GM19468 (cell line): ENCODE measurements at regions not wholly inside any gene's neighbourhood (a gene's known extent, or its start where the extent isn't known, plus 50 kb on each side); places are given as distances from the start of the nearest gene placed in this dataset.
"Not testable (repeated sequence)": the region's sequence is repeated elsewhere in the genome, so short reads cannot be mapped to it uniquely, and the experiment has no call there.

Experiments used
- ATAC-seq: cut with Tn5 transposase; IDR thresholded peaks from one replicate; pipeline ENCODE4 v1.9.1; 2021; ENCODE audit warnings: mild to moderate bottlenecking, moderate library complexity, moderate number of reproducible peaks; ENCODE audit not compliant: unreplicated experiment; ENCODE audit errors: extremely low read depth

DNA sequence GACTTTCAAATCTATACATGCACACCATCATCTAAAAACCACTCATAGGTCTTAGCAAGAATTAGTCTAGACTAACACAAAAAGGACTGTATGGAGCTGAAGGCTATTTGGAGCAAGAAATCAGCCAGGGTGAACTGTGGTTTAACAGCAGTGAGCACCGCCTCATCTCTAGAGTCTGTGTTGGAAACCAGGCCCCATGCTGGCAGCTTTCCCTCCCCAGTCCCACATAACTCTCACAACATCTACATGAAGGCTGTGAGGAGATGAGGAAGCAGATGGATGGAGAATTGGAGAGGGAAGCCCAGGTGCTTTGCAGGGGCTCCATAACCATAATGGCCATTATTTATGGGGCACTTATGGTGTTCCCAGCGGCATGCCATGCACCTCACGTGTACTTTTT, 133.2 kb upstream of the TOPAZ1 start:
- no peak for ATAC-seq

DNA sequence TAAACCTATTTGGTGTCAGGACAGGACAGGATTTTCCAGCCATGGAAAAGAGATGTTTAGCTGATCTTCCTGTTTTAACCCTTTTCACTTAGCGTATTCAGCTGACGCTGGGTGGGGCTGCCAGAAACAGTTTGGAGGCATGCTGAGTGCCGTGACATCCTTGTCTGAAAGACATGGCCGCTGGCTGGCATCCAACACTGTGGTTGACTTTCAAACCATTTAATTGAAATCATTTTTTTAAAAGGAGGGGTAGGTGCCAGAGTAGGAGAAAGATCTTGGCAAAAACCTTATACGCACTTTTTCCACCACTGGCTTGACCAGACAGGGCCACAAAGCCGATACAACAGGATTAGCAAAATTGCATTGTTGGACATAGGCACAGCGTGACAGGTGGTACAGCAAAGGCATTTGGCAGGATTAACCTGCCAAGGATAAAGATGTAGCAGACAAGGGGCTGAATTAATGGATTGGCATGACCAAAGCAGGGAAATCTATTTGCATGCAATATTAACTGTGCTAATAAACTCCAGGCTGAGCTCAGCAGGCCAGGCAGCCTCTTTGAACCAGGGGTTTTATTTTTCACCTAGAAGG, 131.8 kb upstream of the TOPAZ1 start:
- no peak for ATAC-seq

DNA sequence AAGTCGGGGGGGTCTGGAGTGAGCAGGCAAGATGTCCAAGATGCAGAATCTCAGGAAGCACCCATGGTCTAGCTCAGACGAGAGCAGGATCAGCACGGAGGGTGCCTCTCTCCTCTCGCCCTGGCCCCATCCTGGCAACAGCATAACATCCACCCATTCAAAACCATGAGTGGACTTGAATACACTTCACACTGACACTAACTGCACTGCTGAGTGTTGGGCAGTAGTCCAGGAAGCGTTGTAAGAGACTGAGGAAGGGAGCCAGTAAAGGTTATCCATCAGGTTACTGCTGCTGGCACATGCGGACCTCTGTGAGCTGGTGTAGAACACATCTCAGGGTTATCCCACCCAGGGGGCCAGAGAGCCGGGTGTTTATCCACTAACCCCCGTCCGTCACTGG, 131.0 kb upstream of the TOPAZ1 start:
- no peak for ATAC-seq

DNA sequence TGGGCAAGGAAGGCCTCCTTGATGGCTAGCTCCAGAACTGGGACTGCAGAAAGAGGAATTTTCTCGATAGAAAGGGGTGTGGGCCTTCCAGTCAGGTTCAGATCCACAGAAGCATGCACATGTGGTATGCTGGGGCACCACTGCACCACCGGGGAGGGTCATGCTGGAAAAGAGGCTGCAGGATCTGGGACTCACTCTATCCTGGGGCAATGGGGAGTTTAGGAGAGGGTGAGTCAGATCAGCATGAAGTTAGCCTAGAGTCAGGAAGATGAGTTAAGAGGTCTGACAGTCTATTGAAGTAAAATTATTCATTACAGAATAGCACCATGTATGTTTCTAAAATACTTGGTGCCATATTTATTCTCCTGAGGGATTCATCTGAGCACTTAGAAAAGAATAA, 130.2 kb upstream of the TOPAZ1 start:
- ATAC-seq = no peak

DNA sequence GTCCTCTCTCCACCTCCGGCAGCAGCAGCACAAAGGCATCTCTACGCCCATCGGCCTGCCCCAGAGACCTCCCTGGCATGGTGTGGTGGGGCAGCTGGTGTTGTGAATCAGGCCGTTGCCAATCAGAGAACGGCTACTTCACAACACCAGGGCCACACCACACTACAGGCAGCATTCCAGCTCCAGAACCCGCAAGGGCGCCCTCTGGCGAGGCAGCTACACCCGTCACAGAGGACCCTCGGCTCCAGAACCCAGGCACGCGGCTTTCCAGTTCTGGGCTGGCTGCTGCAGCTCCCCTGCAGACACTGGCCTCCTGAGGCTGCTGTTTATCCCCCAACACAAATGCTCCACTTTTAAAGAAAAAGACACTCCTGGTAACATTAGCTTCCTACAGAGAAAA, 127.5 kb upstream of the TOPAZ1 start:
- no peak for ATAC-seq

DNA sequence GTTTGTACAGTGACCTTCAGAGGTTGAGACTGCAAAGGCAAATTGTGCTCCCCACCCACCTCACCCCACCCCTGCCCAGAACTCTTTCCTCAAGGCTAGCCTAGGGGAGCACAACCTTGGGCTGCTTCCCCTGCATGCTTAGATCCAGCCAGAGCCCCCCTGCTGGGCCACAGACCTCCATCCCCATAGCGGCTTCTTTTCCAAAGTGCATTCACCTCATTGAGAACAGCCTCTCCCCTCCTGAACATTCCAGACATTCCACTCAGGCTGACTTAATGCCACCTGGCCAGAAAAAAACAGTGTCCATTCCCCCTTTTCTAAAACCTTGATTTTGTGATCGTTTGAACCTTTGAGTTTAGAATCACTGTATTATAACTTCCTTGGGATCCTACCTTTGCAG, 124.4 kb upstream of the TOPAZ1 start:
- ATAC-seq = no peak

DNA sequence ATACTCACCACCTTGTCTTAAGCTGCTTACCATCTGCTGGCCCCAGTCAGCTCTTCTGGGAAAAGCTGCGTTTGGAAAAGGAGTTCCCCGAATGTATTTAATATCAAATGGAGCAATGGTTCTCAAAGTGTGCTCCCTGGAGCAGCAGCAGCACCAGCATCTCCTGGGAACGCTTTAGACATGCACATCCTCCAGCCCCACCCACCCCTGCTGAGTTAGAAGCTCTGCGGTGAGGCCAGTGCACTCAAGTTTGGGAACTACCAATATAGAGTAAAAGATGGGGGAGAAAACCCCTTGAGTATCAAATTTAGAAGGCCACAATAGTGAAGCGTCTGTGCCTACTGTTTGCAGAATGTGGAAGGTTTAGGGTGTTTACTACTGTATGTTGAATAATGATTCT, 124.0 kb upstream of the TOPAZ1 start:
- no peak for ATAC-seq

DNA sequence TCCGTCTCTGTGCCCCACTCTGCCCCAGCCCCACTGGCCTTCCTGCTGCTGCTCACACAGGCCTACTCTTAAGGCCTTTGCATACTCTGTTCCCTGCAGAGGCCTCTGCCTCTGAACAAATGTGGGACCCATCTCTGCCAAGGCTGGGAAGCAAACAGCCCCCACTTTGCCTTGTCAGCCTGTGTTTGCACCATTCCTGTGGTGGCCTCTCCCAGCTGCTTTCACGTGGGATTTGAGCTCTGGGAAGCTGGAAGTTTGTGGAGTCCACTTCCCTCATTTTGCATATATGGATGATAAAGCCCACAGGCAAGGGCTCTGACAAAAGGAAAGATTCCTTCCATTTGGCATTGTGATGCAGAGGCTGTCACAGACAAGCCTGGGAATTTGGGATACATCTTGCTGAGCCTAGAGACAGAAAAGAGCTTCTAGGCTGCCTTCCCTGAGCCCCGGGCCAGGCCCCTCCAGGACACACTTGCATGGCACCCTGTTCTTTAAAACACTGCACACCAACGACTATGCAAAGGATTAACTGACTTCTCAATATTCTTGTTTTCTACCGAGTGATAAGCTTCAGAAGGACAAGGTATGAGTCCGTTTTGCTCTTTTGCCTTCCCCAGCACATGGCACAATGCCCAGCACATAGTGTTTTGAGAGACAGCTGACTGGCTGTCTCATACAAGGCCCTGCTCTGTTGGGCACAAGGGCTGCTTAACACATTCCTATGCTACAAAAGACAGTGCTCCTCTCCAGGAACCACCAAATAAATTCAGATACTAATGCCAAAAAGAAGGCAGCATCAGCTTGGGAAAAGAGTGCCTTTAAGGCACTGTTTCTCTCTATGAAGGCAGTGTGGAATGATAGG, 120.7 kb upstream of the TOPAZ1 start:
- no peak for ATAC-seq

DNA sequence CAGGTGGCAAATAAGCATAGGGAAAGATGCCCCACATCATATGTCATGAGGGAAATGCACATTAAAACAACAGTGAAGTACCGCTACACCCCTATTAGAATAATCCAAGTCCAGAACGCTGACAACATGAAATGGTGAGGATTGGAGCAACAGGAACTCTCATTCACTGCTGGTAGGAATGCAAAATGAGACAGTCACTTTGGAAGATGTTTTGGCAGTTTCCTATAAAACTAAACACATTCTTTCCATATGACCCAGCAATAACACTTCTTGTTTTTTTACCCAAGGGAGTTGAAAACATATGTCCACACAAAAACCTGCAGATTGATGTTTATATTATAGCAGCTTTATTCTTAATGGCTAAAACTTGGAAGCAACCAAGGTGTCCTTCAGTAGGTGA, 116.4 kb upstream of the TOPAZ1 start:
- ATAC-seq = no peak

DNA sequence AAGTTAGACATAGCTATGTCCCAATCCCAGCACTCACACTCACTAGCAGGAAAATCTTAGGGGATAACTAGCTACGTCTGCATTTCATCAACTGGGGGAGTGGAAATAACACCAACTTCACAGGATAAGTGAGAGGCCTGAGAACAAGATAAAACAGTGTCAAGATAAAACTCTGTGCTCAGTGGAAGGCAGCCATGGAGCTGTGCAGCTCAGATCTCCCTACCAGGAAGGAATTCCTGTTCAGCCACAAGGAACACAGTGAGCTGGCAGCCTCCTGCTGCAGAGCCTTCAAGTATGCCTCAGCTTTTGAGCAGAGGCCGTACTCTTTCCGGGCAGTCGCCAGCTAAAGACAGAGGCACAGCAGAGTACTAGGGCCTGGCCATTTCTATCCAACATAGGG, 115.8 kb upstream of the TOPAZ1 start:
- no peak for ATAC-seq

DNA sequence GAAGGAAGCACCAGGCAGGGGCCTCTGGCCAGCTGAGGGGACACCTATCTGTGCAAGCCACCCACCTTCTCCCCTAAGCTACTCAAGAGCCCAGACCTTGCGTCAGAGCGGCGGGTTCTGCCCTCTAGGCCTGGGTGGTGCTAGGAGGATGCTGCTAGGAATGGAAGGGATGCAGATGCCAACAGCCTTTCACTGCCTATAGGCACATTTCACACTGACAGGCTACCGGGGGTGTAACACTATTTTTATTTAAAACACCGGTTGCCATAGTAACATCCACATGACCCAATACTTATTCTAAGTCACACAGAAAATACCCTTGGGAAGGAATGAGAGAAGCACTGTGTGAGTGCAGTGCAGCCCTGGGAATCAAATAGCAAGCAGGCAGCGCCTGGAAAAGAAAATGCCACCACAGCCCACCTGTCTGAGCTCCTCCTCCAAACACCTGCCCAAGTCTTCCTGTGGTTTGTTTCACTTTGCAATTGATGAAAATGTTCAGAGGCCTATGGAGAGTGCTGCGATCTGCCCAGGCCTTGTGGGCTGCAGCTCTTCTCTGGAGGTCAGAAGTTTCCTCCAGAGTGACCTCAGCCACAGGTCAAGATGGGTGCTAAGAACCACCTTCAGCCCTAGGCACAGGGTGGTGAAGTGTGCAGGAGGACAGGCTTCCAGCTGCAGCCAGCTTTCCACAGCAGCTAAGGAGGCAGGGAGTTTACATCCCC, 113.5 kb upstream of the TOPAZ1 start:
- no peak for ATAC-seq

DNA sequence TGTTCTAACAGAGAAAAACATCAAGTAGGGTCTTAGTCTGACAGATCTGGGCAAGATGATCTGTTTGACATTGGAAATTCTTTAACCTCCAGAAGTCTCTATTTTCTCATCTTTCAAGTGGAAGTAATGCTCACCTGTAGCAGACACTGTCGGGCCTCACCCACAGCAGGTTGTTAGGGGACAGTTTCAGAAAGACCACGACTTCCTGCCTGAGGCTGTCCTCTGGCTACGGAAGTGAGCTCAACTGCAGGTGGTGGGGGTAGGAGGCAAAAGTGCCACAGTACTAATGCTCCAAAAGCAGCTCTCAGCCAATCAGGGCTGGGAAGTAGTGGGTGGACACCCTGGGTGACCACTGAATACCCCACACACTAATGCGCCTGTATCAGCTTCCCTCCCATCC, 111.4 kb upstream of the TOPAZ1 start:
- ATAC-seq = no peak

DNA sequence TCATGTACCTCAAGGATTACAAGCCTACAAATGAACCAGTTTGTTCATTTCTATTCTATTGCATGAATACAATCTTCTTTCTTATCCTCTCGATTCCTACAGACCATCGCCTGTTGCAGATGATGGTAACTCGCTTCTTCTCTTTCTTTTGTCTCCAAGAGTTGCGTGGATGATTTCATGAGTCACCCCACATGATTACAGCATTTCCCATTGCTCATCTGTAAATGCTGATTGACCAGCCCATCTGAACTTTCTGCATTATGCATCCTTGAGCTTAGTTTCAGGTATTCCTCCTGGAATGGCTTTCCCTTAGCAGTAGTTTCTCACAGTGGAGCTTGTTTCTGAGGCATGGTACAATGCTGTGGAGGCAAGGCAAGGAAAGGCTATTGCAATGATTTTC, 109.6 kb upstream of the TOPAZ1 start:
- no peak for ATAC-seq

DNA sequence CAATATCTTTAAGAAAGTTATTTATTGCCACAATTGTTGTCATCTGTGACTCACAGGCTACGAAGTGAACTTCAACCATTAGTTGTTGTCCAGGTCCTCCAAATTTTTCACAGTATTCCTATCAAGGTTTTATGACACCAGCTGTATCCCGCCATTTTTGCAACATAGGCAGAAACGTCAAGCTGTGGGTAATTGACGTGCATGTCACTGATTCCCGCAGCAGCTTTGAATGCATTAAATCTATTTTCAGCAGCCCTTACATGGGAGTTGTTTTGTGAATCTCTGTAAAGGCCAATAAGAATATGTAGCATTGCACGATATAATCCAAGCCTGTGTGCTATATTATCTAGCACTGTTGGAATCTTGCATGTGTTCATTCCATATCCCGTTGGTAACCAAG, 109.1 kb upstream of the TOPAZ1 start:
- ATAC-seq = no peak

DNA sequence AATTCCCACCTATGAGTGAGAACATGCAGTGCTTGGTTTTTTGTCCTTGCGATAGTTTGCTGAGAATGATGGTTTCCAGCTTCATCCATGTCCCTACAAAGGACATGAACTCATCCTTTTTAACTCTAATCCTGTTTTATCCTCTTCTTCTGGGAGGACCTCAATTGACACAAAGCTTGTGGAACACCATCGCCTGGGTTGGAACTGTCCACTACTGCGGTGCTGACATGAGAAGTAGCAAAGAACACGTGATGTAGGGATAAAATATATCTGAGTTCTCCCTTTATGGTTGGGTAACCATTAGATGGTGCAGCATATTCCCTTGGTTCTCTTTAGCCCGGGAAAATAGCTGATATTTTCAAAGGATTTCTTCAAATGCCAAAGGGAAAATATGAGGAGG, 105.3 kb upstream of the TOPAZ1 start:
- no peak for ATAC-seq

DNA sequence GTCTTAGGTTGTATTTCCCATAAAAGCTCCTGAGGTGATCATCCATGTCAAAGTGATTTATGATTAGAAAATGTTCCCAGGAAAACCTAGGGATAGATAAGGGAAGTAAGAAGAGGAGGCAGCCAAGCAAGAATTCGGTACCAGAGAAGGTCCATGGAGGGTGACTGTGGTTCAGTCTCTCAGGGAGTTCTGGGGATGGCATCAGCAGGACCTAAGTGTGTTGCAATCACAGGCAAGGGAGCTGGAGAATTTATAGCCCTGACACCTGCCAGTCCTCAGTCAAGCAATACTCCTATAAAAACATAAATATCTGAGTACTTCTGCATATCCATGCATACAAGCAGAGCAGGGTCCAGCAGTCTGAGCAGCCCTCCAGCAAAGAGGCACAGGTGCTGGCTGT, 95.6 kb upstream of the TOPAZ1 start:
- no peak for ATAC-seq

DNA sequence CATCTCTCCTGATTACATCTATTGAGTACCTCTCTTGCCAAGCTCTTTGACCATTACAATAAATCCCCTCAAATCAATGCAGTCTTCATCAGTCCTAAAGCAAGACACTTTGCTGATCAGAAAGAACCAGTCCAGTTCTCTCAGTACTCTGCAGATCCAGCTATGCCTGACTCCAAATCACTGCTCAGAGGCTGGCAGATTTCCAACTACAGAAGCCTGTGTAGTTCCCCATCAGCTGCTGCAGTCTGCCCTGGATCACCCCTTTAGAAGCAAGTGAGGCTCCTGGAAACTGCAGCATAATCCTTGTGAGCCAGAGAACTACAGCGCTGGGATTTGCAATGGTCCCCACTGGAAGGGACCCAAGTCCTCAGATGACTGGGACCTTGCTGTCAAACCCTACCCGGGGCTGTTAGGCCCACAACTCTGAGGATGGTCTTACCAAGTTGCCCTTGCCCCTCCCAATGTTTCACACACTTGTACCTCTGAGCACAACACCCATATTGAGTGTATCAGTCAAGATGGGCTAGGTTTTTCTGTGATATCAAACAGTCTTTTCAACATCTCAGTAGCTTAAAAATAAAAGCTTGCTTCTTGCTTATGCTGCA, 81.9 kb upstream of the TOPAZ1 start:
- ATAC-seq = no peak

DNA sequence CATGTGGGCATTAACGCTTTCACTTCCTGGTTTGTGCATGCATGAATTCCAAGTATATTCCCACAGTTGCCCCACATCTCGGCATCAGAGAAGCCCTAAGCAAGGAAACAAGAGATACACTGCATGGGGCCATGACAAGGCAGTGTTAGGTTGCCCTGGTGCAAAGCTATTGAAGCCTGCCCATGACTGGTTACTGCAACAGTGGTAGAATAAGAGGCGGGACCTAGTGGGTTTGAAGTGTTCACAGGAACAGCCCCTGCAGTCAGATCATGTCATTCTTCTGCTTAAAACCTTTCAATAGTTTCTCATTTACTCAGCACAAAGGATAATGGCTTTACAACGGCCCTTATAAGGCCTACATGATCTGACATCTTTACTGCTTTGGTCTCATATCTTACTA, 80.9 kb upstream of the TOPAZ1 start:
- ATAC-seq = no peak

DNA sequence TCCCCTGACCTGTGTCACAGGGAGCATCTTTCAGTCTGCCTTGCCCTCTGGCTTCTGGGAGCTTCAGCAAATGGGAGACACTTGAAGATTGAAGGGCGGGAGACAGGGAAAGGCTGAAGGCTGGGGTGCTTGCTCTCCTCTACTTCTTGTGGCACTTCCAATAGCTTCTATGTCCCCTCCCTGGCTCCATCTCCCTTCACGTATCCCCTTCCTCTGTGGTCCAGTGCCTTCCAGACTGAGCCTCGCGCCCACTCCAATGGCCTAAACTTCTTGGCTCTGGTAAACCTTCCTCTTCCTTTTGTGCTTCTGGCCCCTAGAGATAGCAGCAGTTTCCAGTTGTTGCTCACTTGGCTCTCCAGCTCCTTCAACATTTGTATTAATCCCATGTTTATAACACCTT, 69.8 kb upstream of the TOPAZ1 start:
- no peak for ATAC-seq

DNA sequence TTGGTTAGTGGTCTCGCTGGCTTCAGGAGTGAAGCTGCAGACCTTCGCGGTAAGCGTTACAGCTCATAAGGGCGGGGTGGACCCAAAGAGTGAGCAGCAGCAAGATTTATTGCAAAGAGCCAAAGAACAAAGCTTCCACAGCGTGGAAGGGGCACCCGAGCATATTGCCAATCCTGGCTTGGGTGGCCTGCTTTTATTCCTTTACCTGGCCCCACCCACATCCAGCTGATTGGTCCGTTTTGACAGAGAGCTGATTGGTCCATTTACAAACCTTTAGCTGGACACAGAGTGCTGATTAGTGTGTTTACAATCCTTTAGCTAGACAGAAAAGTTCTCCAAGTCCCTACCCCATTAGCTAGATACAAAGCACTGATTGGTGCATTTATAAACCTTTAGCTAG, 69.0 kb upstream of the TOPAZ1 start:
- not testable (repeated sequence) for ATAC-seq

DNA sequence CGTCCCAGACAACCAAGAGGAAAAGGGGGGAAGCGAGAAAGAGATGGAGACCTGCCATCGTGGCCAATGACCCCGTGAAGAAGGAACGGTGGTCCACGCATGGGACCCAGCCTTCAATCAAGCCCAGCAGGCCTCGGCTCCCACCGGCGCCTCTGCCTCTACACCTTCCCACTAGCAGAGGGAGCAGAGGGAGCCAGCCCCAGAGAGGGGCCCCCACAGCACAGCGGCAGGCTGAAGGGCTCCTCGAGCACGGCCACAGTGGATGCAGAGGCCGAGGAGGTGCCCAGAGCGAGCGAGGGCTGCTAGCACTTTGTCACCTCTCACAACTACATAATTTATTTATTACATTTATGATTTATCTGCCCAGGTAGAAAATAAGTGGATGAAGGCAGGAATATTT, 68.4 kb upstream of the TOPAZ1 start:
- ATAC-seq = no peak
